Heart right ventricle (tissue), 16 donors: ENCODE measurements at regions not wholly inside any gene's neighbourhood (a gene's known extent, or its start where the extent isn't known, plus 50 kb on each side); places are given as distances from the start of the nearest gene placed in this dataset.

ENCODE experiments used
- ATAC-seq, 8 donors: fragments of 200-7000 bp; cut with Tn5 transposase; one replicate each; pipeline ENCODE4 v1.9.1; 2020; ENCODE audit warnings: mild to moderate bottlenecking in 8 of 8, moderate library complexity in 8 of 8, moderate number of reproducible peaks in 1 of 8
- DNase-seq, 2 donors: peaks; one replicate each; pipeline ENCODE4 v3.0.0-alpha.2; 2020
- H3K27ac ChIP-seq, 10 donors: fragments of 200-600 bp; sonication (generic) in 2 of 10; one replicate each; pipeline versions ENCODE4 v1.5.0 to v1.8.0; 2020 to 2022; ENCODE audit warnings: mild to moderate bottlenecking in 3 of 10
- H3K27me3 ChIP-seq, 7 donors: fragments of 200-600 bp; one replicate each; pipeline ENCODE4 v1.8.0; 2021 to 2022; ENCODE audit warnings: mild to moderate bottlenecking in 2 of 7
- H3K36me3 ChIP-seq, 9 donors: fragments of 200-600 bp; sonication (generic) in 1 of 9; one replicate each; pipeline versions ENCODE4 v1.5.0 to v1.8.0; 2020 to 2022; ENCODE audit warnings: mild to moderate bottlenecking in 2 of 9
- H3K4me1 ChIP-seq, 9 donors: fragments of 200-600 bp; sonication (generic) in 1 of 9; one replicate each; pipeline versions ENCODE4 v1.5.0 to v1.8.0; 2020 to 2022; ENCODE audit warnings: mild to moderate bottlenecking in 4 of 9
- H3K4me3 ChIP-seq, 10 donors: fragments of 200-600 bp; sonication (generic) in 2 of 10; one replicate each; pipeline versions ENCODE4 v1.5.0 to v1.8.0; 2020 to 2022; ENCODE audit warnings: mild to moderate bottlenecking in 7 of 10, moderate library complexity in 2 of 10
- H3K9me3 ChIP-seq, 11 donors: fragments of 200-600 bp in 10 of 11; sonication (generic) in 2 of 11; one replicate each; pipeline versions ENCODE4 v1.5.0 to v1.8.0; 2013 to 2022; ENCODE audit warnings: mild to moderate bottlenecking in 2 of 11, control low read depth in 1 of 11, moderate library complexity in 1 of 11
- CTCF ChIP-seq, 9 donors: fragments of 200-600 bp; sonication (generic) in 2 of 9; IDR thresholded peaks; one replicate each; pipeline versions ENCODE4 v1.5.0 to v1.8.0; 2021 to 2022; ENCODE audit warnings: antibody characterized with exemption in 9 of 9, mild to moderate bottlenecking in 5 of 9, moderate library complexity in 1 of 9
- whole genome bisulfite sequencing, 2 donors: extraction: QIAGEN DNeasy Blood & Tissue Kit; methylation state at CpG; one replicate each; pipeline ENCODE4 v1.1.7; 2013; ENCODE audit warnings: inconsistent platforms in 1 of 2; 5-methylcytosine and 5-hydroxymethylcytosine counted together
- intact Hi-C, 10 donors: fragments of 100-400 bp; cut with DNase I; formaldehyde crosslinking; loops; one replicate each; pipeline versions ENCODE4 v1.11.1 to v1.14.2; 2022
- donor health status: Arrhythmogenic right ventricular cardiomyopathy.
- donor health status: ischemic (EF 13 %, LVEDD 7.1; RV severe dilation, severe dysfunction).
- donor health status: healthy with polysubstance abuse.
- donor health status: DM: no; HTN: yes; CAD: no.
- donor health status: DM: no; HTN: no; CAD: no.
- donor health status: ischemic (EF 25% LVEDD 6.9; RV normal size, moderate dysfunction).
- donor health status: ischemic (EF 25% LVEDD 5.7; RV mildly dilated, moderate dysfunction).
- donor health status: healthy.
- donor health status: DM: yes; HTN: yes; CAD: no.
- donor health status: Ischemic cardiomyopathy.
- donor health status: ischemic (EF 35%, LVEDD 5.7; RV mildly dilated, moderate dysfunction).
- donor health status: nonischemic (EF 11% LVEDD 7.7; RV severe dilation, severe dysfunction).
- donor health status: DM: yes; HTN: yes; CAD: no.
- donor health status: PGD.
- donor health status: ischemic (EF 29% LVEDD 5.4; RV normal size, mild dysfunction).
- donor health status: nonischemic (EF 23%, LVEDD 6.1; RV moderate dilation, normal function).

GRCh38 chr11:104541701-104542100, 356.6 kb downstream of the CASP12 start:
- DNase-seq (no peak), ATAC-seq (no peak)
- Histone ChIP-seq H3K27ac (no peak overlapping the region), H3K4me1 (peaks cover 0 to 5% (median 0%) of the 10 kb centered on the region in 9 donors), H3K9me3 (no peaks in the 10 kb centered on the region), H3K27me3 (no peaks in the 10 kb centered on the region), H3K36me3 (no peaks in the 10 kb centered on the region), H3K4me3 (no peak overlapping the region)
- 79 to 88% methylated on average over 1 of the region's 1 CpG for WGBS, 2 donors
- no peak for TF ChIP-seq CTCF (IDR thresholded peaks at IDR 0.05)
- intact Hi-C loops = no loop called here

GRCh38 chr11:104538313-104538712, 359.9 kb downstream of the CASP12 start:
- WGBS, 2 donors = 81 to 86% methylated on average over 1 of the region's 1 CpG

GRCh38 chr11:104534278-104534677, 364.0 kb downstream of the CASP12 start:
- H3K27ac ChIP-seq = no peak overlapping the region
- H3K36me3 ChIP-seq = no peaks in the 10 kb centered on the region
- DNase-seq (no peak), ATAC-seq (no peak)
- 64 to 74% methylated on average over 2 of the region's 2 CpGs for WGBS, 2 donors
- intact Hi-C loops = no loop called here
- H3K9me3 ChIP-seq = no peaks in the 10 kb centered on the region
- H3K4me3 ChIP-seq = no peak overlapping the region
- H3K27me3 ChIP-seq = no peaks in the 10 kb centered on the region
- no peak for TF ChIP-seq CTCF (IDR thresholded peaks at IDR 0.05)
- peaks cover 0 to 12% (median 0%) of the 10 kb centered on the region in 9 donors for H3K4me1 ChIP-seq

More at GRCh38 chr11:104538313-104538712, 359.9 kb downstream of the CASP12 start:
- intact Hi-C loops = no loop called here
- Histone ChIP-seq H3K27me3 (no peaks in the 10 kb centered on the region), H3K4me3 (no peak overlapping the region), H3K4me1 (peaks cover 0 to 5% (median 0%) of the 10 kb centered on the region in 9 donors), H3K9me3 (no peaks in the 10 kb centered on the region), H3K36me3 (no peaks in the 10 kb centered on the region), H3K27ac (no peak overlapping the region)
- DNase-seq = no peak
- TF ChIP-seq CTCF (IDR thresholded peaks at IDR 0.05) = no peak
- no peak for ATAC-seq

DNA sequence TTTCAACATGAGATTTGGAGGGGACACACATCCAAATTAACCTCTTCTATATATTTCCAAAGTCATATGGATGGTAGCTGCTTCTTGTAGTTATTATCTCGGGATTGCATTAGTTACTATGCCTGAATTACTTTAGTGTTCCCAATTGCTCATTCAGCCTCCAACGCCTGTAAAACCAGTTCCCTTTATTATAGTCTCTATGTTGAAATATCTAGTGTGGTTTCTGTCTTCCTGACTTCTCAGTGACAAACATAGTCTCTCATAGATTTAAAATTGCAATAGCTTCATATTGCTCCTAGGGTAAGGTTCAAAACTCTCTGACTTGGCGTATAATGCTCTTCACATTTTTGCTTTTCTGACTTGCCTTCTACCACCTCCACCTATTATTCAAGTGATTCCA, 366.4 kb downstream of the CASP12 start:
- peaks cover 0 to 12% (median 0%) of the 10 kb centered on the region in 9 donors for H3K4me1 ChIP-seq
- no peaks in the 10 kb centered on the region for H3K9me3 ChIP-seq
- H3K27ac ChIP-seq = no peak overlapping the region
- 56 to 70% methylated on average over 3 of the region's 3 CpGs for WGBS, 2 donors
- DNase-seq (no peak), ATAC-seq (no peak)
- intact Hi-C loops = no loop called here
- no peaks in the 10 kb centered on the region for H3K27me3 ChIP-seq
- no peak overlapping the region for H3K4me3 ChIP-seq
- no peaks in the 10 kb centered on the region for H3K36me3 ChIP-seq
- TF ChIP-seq CTCF (IDR thresholded peaks at IDR 0.05) = no peak
